HL-60/S4 treated with retinoic acid at 250 ng/mL for 4 days and 3 days (cell line): ENCODE measurements at regions not wholly inside any gene's neighbourhood (a gene's known extent, or its start where the extent isn't known, plus 50 kb on each side); places are given as distances from the start of the nearest gene placed in this dataset.
"Not testable (repeated sequence)": the region's sequence is repeated elsewhere in the genome, so short reads cannot be mapped to it uniquely, and the experiment has no call there.

ENCODE experiments used
- in situ Hi-C: fragments of 300-500 bp; cut with MboI; formaldehyde crosslinking; loops from 2 replicates; pipeline ENCODE4 v1.7.0; 2022; ENCODE audit warnings: low sequenced_read_pairs

GRCh38 chr1:104646233-104646632 is 896.5 kb downstream of the AMY1C start:
- in situ Hi-C loops, result no loop called here

- in situ Hi-C loops, result no loop called here
Measured at GRCh38 chr1:104648269-104648691, 898.6 kb downstream of the AMY1C start.

- in situ Hi-C loops, result not testable (repeated sequence)
Measured at GRCh38 chr1:104664374-104664773, 914.7 kb downstream of the AMY1C start.

GRCh38 chr1:104665300-104665699 is 915.6 kb downstream of the AMY1C start:
- in situ Hi-C loops, result no loop called here

- in situ Hi-C loops, result no loop called here
Measured at GRCh38 chr1:104671684-104672353, 922.1 kb downstream of the AMY1C start.

GRCh38 chr1:104699433-104699832 is 949.7 kb downstream of the AMY1C start:
- in situ Hi-C loops, result no loop called here

- in situ Hi-C loops, result no loop called here
Measured at GRCh38 chr1:104702731-104703130, 953.0 kb downstream of the AMY1C start.

- in situ Hi-C loops, result no loop called here
Measured at GRCh38 chr1:104706631-104707147, 957.0 kb downstream of the AMY1C start.

GRCh38 chr1:104718752-104719151 is 969.1 kb downstream of the AMY1C start:
- in situ Hi-C loops, result no loop called here

- in situ Hi-C loops, result no loop called here
Measured at GRCh38 chr1:104720741-104721140, 971.0 kb downstream of the AMY1C start.

- in situ Hi-C loops, result no loop called here
Measured at GRCh38 chr1:104726917-104727316, 977.2 kb downstream of the AMY1C start.

- in situ Hi-C loops, result no loop called here
Measured at GRCh38 chr1:104733866-104734265, 984.2 kb downstream of the AMY1C start.

GRCh38 chr1:104745875-104746274 is 996.2 kb downstream of the AMY1C start:
- in situ Hi-C loops, result no loop called here

GRCh38 chr1:104746994-104747393 is 997.3 kb downstream of the AMY1C start:
- in situ Hi-C loops, result no loop called here

GRCh38 chr1:104760017-104760416 is 1010.3 kb downstream of the AMY1C start:
- in situ Hi-C loops, result no loop called here

- in situ Hi-C loops, result no loop called here
Measured at GRCh38 chr1:104761961-104762570, 1012.4 kb downstream of the AMY1C start.

- in situ Hi-C loops, result no loop called here
Measured at GRCh38 chr1:104765085-104765484, 1015.4 kb downstream of the AMY1C start.

- in situ Hi-C loops, result no loop called here
Measured at GRCh38 chr1:104768466-104768865, 1018.8 kb downstream of the AMY1C start.

- in situ Hi-C loops, result loop anchor here (25.0 kb wide), 1 partner anchor 1007 kb away; no protein-coding TSS in a partner anchor
Measured at GRCh38 chr1:104780470-104781078, 1030.9 kb downstream of the AMY1C start.

- in situ Hi-C loops, result loop anchor here (25.0 kb wide), 1 partner anchor 1002 kb away; no protein-coding TSS in a partner anchor
Measured at GRCh38 chr1:104785575-104786187, 1036.0 kb downstream of the AMY1C start.

- in situ Hi-C loops, result loop anchor here (25.0 kb wide), 1 partner anchor 999 kb away; no protein-coding TSS in a partner anchor
Measured at GRCh38 chr1:104787866-104788510, 1038.3 kb downstream of the AMY1C start.
